Smooth muscle cell of the brain vasculature (primary cell): ENCODE measurements at regions not wholly inside any gene's neighbourhood (a gene's known extent, or its start where the extent isn't known, plus 50 kb on each side); places are given as distances from the start of the nearest gene placed in this dataset.
"Not testable (repeated sequence)": the region's sequence is repeated elsewhere in the genome, so short reads cannot be mapped to it uniquely, and the experiment has no call there.

ENCODE experiments used
- DNase-seq: peaks from one replicate; pipeline ENCODE4 v3.0.0-alpha.2; 2012; ENCODE audit warnings: low read depth, low spot score

- no peak for DNase-seq
These were observed 125.8 kb upstream of the STARD13 start for GRCh38 chr13:33411312-33411711.

- DNase-seq: no peak
These were observed 130.3 kb upstream of the STARD13 start for GRCh38 chr13:33415822-33416221.

DNA sequence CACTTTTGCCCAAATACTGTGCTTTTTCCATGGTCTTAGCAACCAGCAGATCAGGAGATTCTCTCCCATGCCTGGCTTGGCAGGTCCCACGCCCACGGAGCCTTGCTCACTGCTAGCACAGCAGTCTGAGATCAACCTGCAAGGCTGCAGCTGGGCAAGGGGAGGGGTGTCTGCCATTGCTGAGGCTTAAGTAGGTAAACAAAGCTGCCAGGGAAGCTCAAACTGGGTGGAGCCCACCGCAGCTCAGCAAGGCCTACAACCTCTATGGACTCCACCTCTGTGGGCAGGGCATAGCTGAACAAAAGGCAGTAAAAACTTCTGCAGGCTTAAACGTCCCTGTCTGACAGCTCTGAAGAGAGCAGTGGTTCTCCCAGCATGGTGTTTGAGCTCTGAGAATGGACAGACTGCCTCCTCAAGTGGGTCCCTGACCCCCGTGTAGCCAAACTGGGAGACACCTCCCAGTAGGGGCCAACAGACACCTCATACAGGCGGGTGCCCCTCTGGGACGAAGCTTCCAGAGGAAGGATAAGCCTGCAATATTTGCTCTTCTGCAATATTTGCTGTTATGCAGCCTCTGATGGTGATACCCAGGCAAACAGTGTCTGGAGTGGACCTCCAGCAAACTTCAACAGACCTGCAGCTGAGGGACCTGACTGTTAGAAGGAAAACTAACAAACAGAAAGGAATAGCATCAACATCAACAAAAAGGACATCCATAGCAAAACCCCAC, 132.8 kb upstream of the STARD13 start:
- not testable (repeated sequence) for DNase-seq

DNA sequence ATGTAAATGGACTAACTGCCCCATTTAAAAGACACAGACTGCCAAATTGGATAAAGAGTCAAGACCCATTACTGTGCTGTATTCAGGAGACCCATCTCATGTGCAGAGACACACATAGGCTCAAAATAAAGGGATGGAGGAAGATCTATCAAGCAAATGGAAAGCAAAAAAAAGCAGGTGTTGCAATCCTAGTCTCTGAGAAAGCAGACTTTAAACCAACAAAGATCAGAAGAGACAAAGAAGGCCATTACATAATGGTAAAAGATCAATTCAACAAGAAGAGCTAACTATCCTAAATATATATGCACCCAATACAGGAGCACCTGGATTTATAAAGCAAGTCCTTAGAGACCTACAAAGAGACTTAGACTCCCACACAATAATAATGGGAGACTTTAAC, 134.6 kb upstream of the STARD13 start:
- DNase-seq: not testable (repeated sequence)

DNA sequence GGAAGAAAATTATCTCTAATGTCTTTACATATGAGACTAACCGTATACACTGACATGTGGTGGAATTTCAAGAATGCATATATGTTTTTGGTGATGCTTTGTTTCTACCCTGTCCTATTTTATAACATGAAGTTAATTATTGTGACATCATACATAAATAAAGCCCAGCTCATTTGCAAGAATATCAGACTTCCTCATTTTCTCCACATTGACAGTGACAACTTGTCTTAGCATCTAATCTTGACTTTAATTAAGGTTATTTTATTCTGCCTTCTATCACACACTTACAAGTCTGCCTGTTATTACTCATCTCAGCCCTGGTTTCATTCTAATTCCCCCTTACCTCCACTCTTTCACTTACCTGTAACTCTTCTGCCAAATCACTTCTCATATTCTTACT, 140.6 kb upstream of the STARD13 start:
- DNase-seq: no peak

DNA sequence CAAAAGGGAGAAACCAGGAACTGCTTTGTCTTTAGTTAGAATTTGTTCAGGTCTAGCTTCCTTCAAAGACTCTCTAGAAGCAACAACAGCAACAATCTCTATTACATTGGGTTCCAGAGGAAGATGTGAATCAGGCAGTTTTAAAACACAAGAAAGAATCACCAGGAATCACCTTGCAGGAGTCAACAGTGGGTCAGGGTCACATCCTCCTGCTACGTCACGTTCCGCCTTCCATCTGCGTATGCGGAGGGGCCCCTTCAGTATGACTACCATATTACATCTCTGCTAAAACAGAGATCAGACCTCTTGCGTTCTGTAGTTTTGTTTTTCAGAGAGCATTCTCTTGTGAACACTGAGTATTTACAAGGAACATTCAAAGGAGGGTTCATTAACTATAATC, 147.8 kb upstream of the STARD13 start:
- DNase-seq: no peak

- no peak for DNase-seq
These were observed 149.1 kb upstream of the STARD13 start for GRCh38 chr13:33434676-33435075.

GRCh38 chr13:33435207-33435606, 149.7 kb upstream of the STARD13 start:
- no peak for DNase-seq

DNA sequence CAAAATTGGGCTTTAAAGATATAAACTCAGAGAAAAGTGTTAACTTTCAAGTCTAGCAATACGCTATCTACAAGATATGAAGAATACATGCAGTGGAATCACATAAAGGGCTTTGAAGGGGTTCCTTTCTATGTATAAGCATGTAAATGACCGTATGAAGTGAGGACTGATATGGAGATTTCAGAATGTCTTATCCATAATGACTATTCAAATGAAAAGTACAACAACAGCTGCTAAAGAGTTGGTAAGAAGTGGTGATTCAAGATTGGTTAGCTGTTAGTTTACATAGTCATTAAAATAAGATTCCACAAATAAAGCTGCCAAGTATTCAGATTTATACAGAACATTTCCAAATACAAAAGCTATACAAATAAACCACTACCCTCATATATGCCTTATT, 153.4 kb upstream of the STARD13 start:
- no peak for DNase-seq

DNA sequence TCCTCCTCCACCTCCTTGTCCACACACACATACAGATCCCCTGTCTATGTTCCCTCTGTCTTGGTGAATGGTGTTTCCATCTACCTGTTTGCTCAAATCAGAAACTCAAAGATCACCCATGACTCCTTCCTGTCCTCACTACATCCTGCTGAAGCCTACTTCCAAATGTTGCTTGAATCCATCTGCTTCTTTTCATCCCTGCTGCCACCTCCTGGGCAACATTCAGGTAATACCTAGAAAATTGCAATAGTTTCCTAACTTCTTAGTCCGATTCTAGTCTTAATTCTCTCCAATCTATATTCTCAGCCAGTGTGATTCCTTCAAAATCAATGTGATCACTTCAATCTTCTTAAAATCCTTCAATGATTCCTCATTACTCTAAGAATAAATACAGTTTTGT, 155.5 kb upstream of the STARD13 start:
- DNase-seq: no peak

DNA sequence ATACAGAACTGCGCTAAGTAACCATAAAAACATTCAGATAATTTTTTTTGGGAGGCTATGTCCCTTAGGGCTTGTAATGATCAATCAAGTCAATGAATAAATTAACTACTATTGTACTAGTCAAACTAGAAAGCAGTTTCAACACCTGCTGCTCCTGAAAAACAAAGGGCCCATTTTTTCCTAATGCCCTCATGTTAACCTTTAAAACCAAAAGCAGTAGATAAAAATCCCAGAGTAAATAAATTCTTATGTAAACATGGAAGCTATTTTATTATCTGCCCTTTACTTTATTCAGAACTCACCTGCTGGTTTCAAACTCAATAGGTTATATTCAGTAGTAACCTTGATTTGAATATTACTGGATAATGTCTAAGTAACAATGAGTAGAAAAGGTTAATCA, 159.5 kb upstream of the STARD13 start:
- DNase-seq: no peak

DNA sequence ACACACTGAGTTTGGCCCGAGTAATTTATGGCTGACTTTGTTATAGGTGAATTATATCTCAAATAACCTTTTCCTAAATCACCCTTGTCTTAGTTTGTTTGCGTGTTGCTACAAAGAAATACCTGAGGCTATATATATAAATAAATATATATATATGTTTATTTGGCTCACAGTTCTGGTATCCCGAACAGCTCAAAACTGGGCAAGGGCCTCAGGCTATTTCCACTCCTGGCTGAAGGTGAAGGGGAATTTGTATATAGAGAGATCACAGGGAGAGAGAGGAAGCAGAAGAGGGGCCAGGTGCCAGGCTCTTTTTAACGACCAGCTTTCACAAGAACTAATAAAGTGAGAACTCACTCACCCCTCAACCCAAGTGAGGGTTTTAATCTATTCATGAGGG, 159.9 kb upstream of the STARD13 start:
- no peak for DNase-seq

- no peak for DNase-seq
These were observed 161.5 kb upstream of the STARD13 start for GRCh38 chr13:33446821-33447725.

DNA sequence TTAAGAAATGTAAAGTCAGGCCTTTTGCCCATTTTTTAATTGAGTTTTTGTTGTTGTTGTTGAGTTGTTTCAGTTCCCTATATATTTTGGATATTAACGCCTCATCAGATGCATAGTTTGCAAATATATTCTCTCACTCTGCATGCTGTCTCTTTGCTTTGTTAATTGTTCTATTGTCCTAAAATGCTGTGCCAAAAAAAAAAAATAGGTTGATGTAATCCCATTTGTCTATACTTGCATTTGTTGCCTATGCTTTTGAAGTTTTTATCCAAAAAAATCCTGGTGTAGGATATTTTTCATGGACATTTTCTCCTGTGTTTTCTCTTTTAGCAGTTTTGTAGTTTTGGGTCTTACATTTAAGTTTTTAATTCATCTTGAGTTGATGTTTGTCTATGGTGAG, 163.3 kb upstream of the STARD13 start:
- no peak for DNase-seq

DNA sequence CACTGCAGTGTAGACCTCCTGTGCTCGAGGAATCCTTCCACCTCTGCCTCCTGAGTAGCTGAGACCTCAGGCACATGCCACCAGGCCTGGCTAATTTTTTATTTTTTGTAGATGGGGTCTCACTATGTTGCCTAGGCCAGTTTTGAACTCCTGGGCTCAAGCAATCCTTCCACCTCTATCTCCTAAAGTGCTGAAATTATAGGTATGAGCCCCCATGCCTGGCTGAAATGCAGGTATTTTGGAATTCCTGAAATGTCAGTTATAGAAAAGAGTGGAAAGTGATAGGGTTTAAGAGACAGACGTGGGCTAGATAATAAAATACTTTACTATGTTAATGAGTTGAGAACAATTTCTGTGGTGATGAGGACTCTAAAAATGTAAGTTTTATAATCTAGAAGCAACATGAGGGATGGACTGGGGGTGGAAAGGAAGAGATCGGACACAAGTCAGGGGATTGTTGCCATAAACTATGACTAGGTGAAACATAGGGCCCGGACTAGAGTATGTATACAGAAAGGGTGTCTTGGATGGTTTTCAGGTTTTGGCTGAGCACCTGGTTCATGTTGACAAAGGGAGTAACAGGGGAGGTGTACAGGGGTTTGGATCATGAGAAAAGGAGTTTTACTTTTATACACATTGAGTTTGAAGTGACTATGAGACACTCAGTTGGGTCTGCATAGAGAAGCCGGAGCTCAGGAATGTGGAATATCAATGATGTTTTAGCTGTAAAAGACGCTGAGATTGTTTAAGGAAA, 165.6 kb upstream of the STARD13 start:
- DNase-seq: no peak

GRCh38 chr13:33452873-33453517, 167.4 kb upstream of the STARD13 start:
- DNase-seq: no peak

DNA sequence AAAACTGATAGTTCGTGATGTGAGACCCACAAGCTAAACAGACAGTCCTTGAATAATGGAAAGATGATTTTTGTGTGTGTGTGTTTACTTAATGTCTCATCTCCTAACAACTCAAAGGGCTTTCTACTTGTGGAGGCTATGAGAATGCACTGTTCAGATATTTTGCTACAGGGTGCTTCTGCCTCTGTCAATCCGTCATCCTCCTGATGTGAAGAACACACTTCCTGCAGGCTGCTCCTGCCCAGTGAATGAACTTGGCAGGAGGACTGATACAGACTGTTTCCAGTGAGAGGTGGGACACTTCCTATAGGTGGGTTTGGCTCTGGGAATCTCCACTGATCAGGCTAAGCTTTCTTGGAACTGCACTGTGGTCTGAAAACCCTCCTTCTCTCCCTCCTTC, 168.4 kb upstream of the STARD13 start:
- DNase-seq: no peak

DNA sequence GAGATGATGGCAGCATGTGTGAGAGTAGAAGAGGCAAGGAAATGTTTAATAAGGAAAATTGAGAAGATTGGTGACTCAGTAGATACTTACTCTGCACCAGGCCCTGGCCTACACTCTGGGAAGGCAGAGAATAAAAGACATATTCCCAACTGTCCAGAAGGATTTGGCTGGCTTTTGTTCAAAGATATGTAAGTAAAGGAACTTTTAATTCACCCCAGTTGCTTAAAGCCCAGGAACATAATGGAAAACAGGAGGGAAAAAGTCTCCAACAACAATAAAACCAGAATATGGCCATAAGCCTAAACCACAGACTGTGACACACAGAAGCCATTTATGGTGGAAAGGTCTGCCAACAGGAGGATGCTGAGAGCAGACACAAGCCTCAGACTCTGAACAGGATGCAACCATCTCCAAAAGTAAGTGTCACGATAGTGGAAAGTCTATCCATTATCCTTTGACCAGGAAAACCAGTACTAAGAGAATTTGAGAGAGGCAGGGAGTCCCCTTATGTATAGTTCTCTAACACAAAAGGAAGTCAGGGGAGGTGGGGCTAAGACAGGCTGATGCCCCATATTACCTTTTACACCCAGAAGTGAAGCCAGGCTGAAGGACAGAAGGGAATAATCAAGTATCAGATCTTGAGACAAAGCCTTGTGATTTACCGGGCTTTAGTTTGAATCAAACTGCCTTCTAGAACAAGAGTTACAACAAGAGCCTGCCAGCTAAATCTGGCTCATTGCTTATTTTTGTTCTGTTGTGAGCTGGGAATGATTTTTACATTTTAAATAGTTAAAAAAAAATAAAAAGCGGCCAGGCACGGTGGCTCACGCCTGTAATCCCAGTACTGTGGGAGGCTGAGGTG, 169.5 kb upstream of the STARD13 start:
- DNase-seq: no peak

DNA sequence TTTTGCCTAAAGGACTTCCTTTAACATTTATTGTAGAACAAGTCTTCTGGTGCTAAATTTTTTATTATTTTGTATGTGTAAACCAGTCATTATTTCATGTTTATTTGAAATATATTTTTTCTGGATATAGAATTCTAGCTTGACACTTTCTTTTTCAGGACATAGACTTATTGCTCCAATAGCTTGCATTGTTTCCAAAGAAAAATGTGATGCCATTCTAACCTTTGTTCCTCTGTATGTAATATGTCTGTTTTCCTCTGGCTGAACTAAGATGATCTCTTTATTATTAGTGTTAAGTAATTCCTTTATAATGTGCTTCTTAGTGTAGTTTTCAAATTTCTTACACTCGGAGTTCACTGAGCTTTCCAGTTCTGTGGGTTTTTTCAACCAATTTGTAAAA, 174.1 kb upstream of the STARD13 start:
- no peak for DNase-seq

- DNase-seq: no peak
These were observed 176.6 kb upstream of the STARD13 start for GRCh38 chr13:33462109-33462508.

DNA sequence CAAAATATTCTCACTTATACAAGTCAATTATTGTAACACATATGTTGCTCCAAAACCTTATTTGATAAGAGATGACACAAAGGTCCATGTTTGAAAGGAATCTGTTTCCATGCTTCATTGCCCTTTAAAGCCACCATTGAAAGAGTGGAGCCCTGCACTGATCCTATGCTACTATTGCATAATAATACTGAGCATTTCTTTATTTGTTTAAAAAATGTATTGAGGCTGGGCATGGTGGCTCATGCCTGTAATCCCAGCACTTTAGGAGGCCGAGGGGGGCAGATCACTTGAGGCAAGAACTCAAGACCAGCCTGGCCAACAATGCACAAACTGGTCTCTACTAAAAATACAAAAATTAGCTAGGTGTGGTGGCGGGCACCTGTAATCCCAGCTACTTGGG, 178.8 kb upstream of the STARD13 start:
- no peak for DNase-seq
